ENCODE measurements at regions not wholly inside any gene's neighbourhood (a gene's known extent, or its start where the extent isn't known, plus 50 kb on each side); places are given as distances from the start of the nearest gene placed in this dataset.

- TF ChIP-seq CTCF (conservative IDR thresholded peaks at IDR 0.05 in 1 of 2, IDR thresholded peaks at IDR 0.05 in 1 of 2; ENCODE audit: low read depth in 1 of 2, low read length in 2 of 2) (no peak), EZH2 (IDR thresholded peaks at IDR 0.05; ENCODE audit: low read length, missing control alignments) (no peak)
Measured at GRCh38 chr6:130593200-130593599, 227.4 kb downstream of the TMEM200A start.
